A549 (cell line): ENCODE measurements at regions not wholly inside any gene's neighbourhood (a gene's known extent, or its start where the extent isn't known, plus 50 kb on each side); places are given as distances from the start of the nearest gene placed in this dataset.

ENCODE experiments used
- ATAC-seq, 2 experiments: fragments of 200-7000 bp in 1 of 2; fragments of >200 bp in 1 of 2; cut with Nextera tagmentation in 1 of 2; cut with Tn5 transposase in 1 of 2; 3 replicates each; pipeline versions ENCODE4 v1.8.0 to v1.9.1; 2018 to 2020; ENCODE audit warnings: mild to moderate bottlenecking in 1 of 2, moderate library complexity in 1 of 2
- CTCF ChIA-PET: fragments of 300-600 bp; sonication (Branson Sonifier 250); formaldehyde crosslinking; extraction: SDS; loops from one replicate; lab custom pipeline; 2021; ENCODE audit warnings: antibody characterized with exemption, inconsistent platforms; lab: Yijun Ruan, JAX
- POLR2A ChIA-PET: fragments of 350-600 bp; formaldehyde crosslinking; extraction: SDS; loops from one replicate; lab custom pipeline; 2021; ENCODE audit warnings: antibody characterized with exemption, inconsistent platforms; lab: Yijun Ruan, JAX
- DNase-seq, 2 experiments: peaks; one replicate each; pipeline versions ENCODE4 v3.0.0 to v3.0.0-alpha.2; 2011 to 2016; ENCODE audit warnings: low read depth in 1 of 2, low spot score in 1 of 2
- FAIRE-seq: peaks from 2 replicates; lab custom pipeline; 2011; peaks lifted over from hg19 to GRCh38; lab: Jason Lieb, UNC
- H3K27ac ChIP-seq, 2 experiments: fragments of >200 bp; sonication (Bioruptor Twin); formaldehyde crosslinking; 3 replicates each; pipeline ENCODE4 v1.5.1; 2016 to 2017
- H3K4me1 ChIP-seq: fragments of >200 bp; sonication (Bioruptor Twin); formaldehyde crosslinking; 3 replicates; pipeline ENCODE4 v1.6.1; 2016
- H3K4me2 ChIP-seq: fragments of >200 bp; sonication (Bioruptor Twin); formaldehyde crosslinking; 3 replicates; pipeline ENCODE4 v1.6.1; 2016
- H3K4me3 ChIP-seq: fragments of >200 bp; sonication (Bioruptor Twin); formaldehyde crosslinking; 3 replicates; pipeline ENCODE4 v1.5.1; 2016
- H3K9me3 ChIP-seq: fragments of >200 bp; sonication (Bioruptor Twin); formaldehyde crosslinking; 3 replicates; pipeline ENCODE4 v1.6.1; 2016
- BHLHE40 ChIP-seq: IDR thresholded peaks from 2 replicates; pipeline ENCODE4 v1.6.1; 2012; ENCODE audit warnings: low read depth, low read length, inconsistent platforms
- CBX2 ChIP-seq: fragments of 200-600 bp; sonication (generic); IDR thresholded peaks from 2 replicates; pipeline ENCODE4 v1.6.1; 2016; ENCODE audit warnings: low read depth, mild to moderate bottlenecking, borderline replicate concordance
- CHD2 ChIP-seq: fragments of 150-350 bp; IDR thresholded peaks from 2 replicates; pipeline ENCODE4 v1.6.1; 2014; ENCODE audit warnings: low read length; ENCODE audit not compliant: partially characterized antibody
- CHD4 ChIP-seq: fragments of 200-600 bp; sonication (generic); IDR thresholded peaks from 2 replicates; pipeline ENCODE4 v1.6.1; 2016; ENCODE audit warnings: antibody characterized with exemption, mild to moderate bottlenecking, borderline replicate concordance
- FOSB ChIP-seq: fragments of 250-450 bp; sonication (Bioruptor Pico); IDR thresholded peaks from 2 replicates; pipeline ENCODE4 v1.5.0; 2020; ENCODE audit warnings: mild to moderate bottlenecking, moderate library complexity
- FOXS1 ChIP-seq: fragments of 250-450 bp; sonication (Bioruptor Pico); IDR thresholded peaks from 2 replicates; pipeline ENCODE4 v1.5.0; 2020; ENCODE audit warnings: mild to moderate bottlenecking, moderate library complexity
- HDAC2 ChIP-seq: fragments of 200-600 bp; sonication (generic); IDR thresholded peaks from 2 replicates; pipeline ENCODE4 v1.6.1; 2016
- HEYL ChIP-seq: fragments of 250-450 bp; sonication (Bioruptor Pico); IDR thresholded peaks from 2 replicates; pipeline ENCODE4 v1.8.0; 2021; ENCODE audit warnings: mild to moderate bottlenecking, moderate library complexity
- HOXA7 ChIP-seq: fragments of 250-450 bp; sonication (Bioruptor Pico); IDR thresholded peaks from 2 replicates; pipeline ENCODE4 v1.5.0; 2020; ENCODE audit warnings: mild to moderate bottlenecking, moderate library complexity
- HOXB5 ChIP-seq: fragments of 250-450 bp; sonication (Bioruptor Pico); IDR thresholded peaks from 2 replicates; pipeline ENCODE4 v1.5.0; 2020; ENCODE audit warnings: mild to moderate bottlenecking, moderate library complexity
- JUNB ChIP-seq: fragments of >200 bp; sonication (Bioruptor Twin); formaldehyde crosslinking; IDR thresholded peaks from 2 replicates; pipeline ENCODE4 v1.6.1; 2016
- KDM1A ChIP-seq: fragments of 200-600 bp; sonication (generic); IDR thresholded peaks from 2 replicates; pipeline ENCODE4 v1.6.1; 2016; ENCODE audit warnings: low read depth, mild to moderate bottlenecking
- KDM5A ChIP-seq: fragments of 200-600 bp; sonication (generic); IDR thresholded peaks from 2 replicates; pipeline ENCODE4 v1.6.1; 2016; ENCODE audit warnings: antibody characterized with exemption, mild to moderate bottlenecking
- MAFK ChIP-seq: fragments of 450-650 bp; IDR thresholded peaks from 2 replicates; pipeline ENCODE4 v1.6.1; 2014; ENCODE audit not compliant: partially characterized antibody
- MAX ChIP-seq: IDR thresholded peaks from 2 replicates; pipeline ENCODE4 v1.6.1; 2012
- MAZ ChIP-seq: fragments of 150-350 bp; IDR thresholded peaks from 2 replicates; pipeline ENCODE4 v1.6.1; 2014; ENCODE audit warnings: antibody characterized with exemption, low read depth, low read length, borderline replicate concordance
- NFE2L2 ChIP-seq: fragments of 150-350 bp; conservative IDR thresholded peaks from 2 replicates; pipeline ENCODE4 v1.6.1; 2014; ENCODE audit warnings: low read length
- NR3C1 ChIP-seq: fragments of >200 bp; sonication (Bioruptor Twin); formaldehyde crosslinking; IDR thresholded peaks from 3 replicates; pipeline ENCODE4 v1.6.1; 2017
- POLR2A ChIP-seq: IDR thresholded peaks from 2 replicates; pipeline ENCODE4 v1.6.1; 2012; ENCODE audit warnings: mild to moderate bottlenecking, low read length
- RAD21 ChIP-seq, 2 experiments: fragments of >200 bp in 1 of 2; sonication (Bioruptor Twin) in 1 of 2; formaldehyde crosslinking in 1 of 2; IDR thresholded peaks in 1 of 2; conservative IDR thresholded peaks in 1 of 2; 2 replicates in 1 of 2; 3 replicates in 1 of 2; pipeline ENCODE4 v1.6.1; 2012 to 2018; ENCODE audit warnings: inconsistent platforms in 1 of 2
- RARB ChIP-seq: fragments of 250-450 bp; sonication (Bioruptor Pico); IDR thresholded peaks from 2 replicates; pipeline ENCODE4 v1.8.0; 2021; ENCODE audit warnings: mild to moderate bottlenecking, moderate library complexity
- TFCP2L1 ChIP-seq: fragments of 250-450 bp; sonication (Bioruptor Pico); IDR thresholded peaks from 2 replicates; pipeline ENCODE4 v1.5.0; 2021; ENCODE audit warnings: mild to moderate bottlenecking
- ZFP36 ChIP-seq: fragments of 450-650 bp; IDR thresholded peaks from 2 replicates; pipeline ENCODE4 v1.6.1; 2014; ENCODE audit warnings: borderline replicate concordance; ENCODE audit not compliant: partially characterized antibody
- ZNF302 ChIP-seq: fragments of 250-450 bp; sonication (Bioruptor Pico); IDR thresholded peaks from 2 replicates; pipeline ENCODE4 v1.9.0; 2021; ENCODE audit warnings: inconsistent platforms, mild to moderate bottlenecking, moderate library complexity
- ZSCAN20 ChIP-seq: fragments of 250-450 bp; sonication (Bioruptor Pico); IDR thresholded peaks from 2 replicates; pipeline ENCODE4 v1.8.0; 2022; ENCODE audit warnings: mild to moderate bottlenecking, moderate library complexity
- WGBS: methylation state at CpG from one replicate; pipeline ENCODE4 v1.1.6; 2017; ENCODE audit errors: missing lambda C conversion rate; 5-methylcytosine and 5-hydroxymethylcytosine counted together
- TF ChIP-seq, protein P1 (sequence below): fragments of >200 bp; sonication (Bioruptor Twin); formaldehyde crosslinking; IDR thresholded peaks from 3 replicates; pipeline ENCODE4 v1.6.1; 2016
- TF ChIP-seq, protein P2 (sequence below): IDR thresholded peaks from 2 replicates; pipeline ENCODE4 v1.6.1; 2012; ENCODE audit warnings: low read depth, borderline replicate concordance

GRCh38 chr11:19513253-19513652 is 199.4 kb upstream of the NAV2 start:
- Histone ChIP-seq H3K27ac (no peak overlapping the region), H3K9me3 (no peaks in the 10 kb centered on the region), H3K4me3 (no peak overlapping the region), H3K4me2 (no peak overlapping the region), H3K4me1 (peaks cover 12% of the 10 kb centered on the region)
- ChIA-PET CTCF (no interaction called here), POLR2A (no interaction called here)
- TF ChIP-seq MAX = no peak
- TF ChIP-seq ZNF302 (CRISPR knock-in tag) = no peak
- 44% methylated on average over 2 of the region's 2 CpGs for WGBS
- ATAC-seq (no peak), FAIRE-seq (no peak), DNase-seq (no peak)

- no peak overlapping the region for H3K4me2 ChIP-seq
- ChIA-PET CTCF (interaction anchor here (1.5 kb wide), 1 partner anchor 31 kb away, joined by 3 read pairs; no protein-coding TSS in a partner anchor), POLR2A (no interaction called here)
These were observed 200.0 kb upstream of the NAV2 start for GRCh38 chr11:19512618-19513017.

GRCh38 chr11:19511413-19512183 is 201.0 kb upstream of the NAV2 start:
- FAIRE-seq = no peak
- 83% methylated on average over 8 of the region's 9 CpGs for WGBS
- CTCF ChIA-PET = interaction anchor here (1.3 to 1.5 kb wide), 2 partner anchors 8 to 32 kb away, joined by 3 read pairs; no protein-coding TSS in a partner anchor
- no peak for ATAC-seq
- DNase-seq = no peak
- TF ChIP-seq POLR2A (no peak), BHLHE40 (no peak), HOXA7 (CRISPR knock-in tag) (no peak), CHD4 (no peak), RARB (CRISPR knock-in tag) (no peak), KDM1A (no peak), HOXB5 (CRISPR knock-in tag) (no peak), ZSCAN20 (CRISPR knock-in tag) (no peak)
- Histone ChIP-seq H3K4me1 (peaks cover 24% of the 10 kb centered on the region), H3K4me3 (no peak overlapping the region), H3K27ac (no peak overlapping the region), H3K9me3 (no peaks in the 10 kb centered on the region), H3K4me2 (no peak overlapping the region)
- POLR2A ChIA-PET = no interaction called here

More at GRCh38 chr11:19512618-19513017, 200.0 kb upstream of the NAV2 start:
- ATAC-seq (no peak), FAIRE-seq (no peak), DNase-seq (no peak)
- no peak for TF ChIP-seq BHLHE40
- no peak for TF ChIP-seq HDAC2
- no peak for TF ChIP-seq RAD21 (conservative IDR thresholded peaks at IDR 0.05 in 1 of 2, IDR thresholded peaks at IDR 0.05 in 1 of 2)
- no peak for TF ChIP-seq MAZ
- no peak for TF ChIP-seq HEYL (CRISPR knock-in tag)
- TF ChIP-seq FOXS1 (CRISPR knock-in tag) = no peak
- no peak for TF ChIP-seq HOXB5 (CRISPR knock-in tag)
- TF ChIP-seq NR3C1 = no peak
- no peak for TF ChIP-seq FOSB
- TF ChIP-seq CHD2 = no peak
- TF ChIP-seq, protein P1, sequence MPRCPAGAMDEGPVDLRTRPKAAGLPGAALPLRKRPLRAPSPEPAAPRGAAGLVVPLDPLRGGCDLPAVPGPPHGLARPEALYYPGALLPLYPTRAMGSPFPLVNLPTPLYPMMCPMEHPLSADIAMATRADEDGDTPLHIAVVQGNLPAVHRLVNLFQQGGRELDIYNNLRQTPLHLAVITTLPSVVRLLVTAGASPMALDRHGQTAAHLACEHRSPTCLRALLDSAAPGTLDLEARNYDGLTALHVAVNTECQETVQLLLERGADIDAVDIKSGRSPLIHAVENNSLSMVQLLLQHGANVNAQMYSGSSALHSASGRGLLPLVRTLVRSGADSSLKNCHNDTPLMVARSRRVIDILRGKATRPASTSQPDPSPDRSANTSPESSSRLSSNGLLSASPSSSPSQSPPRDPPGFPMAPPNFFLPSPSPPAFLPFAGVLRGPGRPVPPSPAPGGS = no peak
- TF ChIP-seq CBX2 = no peak
- TF ChIP-seq TFCP2L1 (CRISPR knock-in tag) = no peak
- TF ChIP-seq ZSCAN20 (CRISPR knock-in tag) = no peak
- no peak for TF ChIP-seq KDM5A
- no peak for TF ChIP-seq NFE2L2
- TF ChIP-seq JUNB = no peak
- TF ChIP-seq MAFK = no peak
- TF ChIP-seq, protein P2, sequence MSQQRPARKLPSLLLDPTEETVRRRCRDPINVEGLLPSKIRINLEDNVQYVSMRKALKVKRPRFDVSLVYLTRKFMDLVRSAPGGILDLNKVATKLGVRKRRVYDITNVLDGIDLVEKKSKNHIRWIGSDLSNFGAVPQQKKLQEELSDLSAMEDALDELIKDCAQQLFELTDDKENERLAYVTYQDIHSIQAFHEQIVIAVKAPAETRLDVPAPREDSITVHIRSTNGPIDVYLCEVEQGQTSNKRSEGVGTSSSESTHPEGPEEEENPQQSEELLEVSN = no peak
- no peak for TF ChIP-seq ZFP36
- Histone ChIP-seq H3K4me3 (no peak overlapping the region), H3K4me1 (peaks cover 19% of the 10 kb centered on the region), H3K27ac (no peak overlapping the region), H3K9me3 (no peaks in the 10 kb centered on the region)
- 57% methylated on average over 4 of the region's 4 CpGs for WGBS
